Keratinocyte (primary cell): ENCODE measurements at regions not wholly inside any gene's neighbourhood (a gene's known extent, or its start where the extent isn't known, plus 50 kb on each side); places are given as distances from the start of the nearest gene placed in this dataset.

Source experiments
- DNase-seq: peaks from one replicate; pipeline ENCODE4 v3.0.0-alpha.2; 2011; ENCODE audit warnings: low read depth, missing footprints, low spot score
- FAIRE-seq: peaks from 2 replicates; lab custom pipeline; 2011; peaks lifted over from hg19 to GRCh38; lab: Jason Lieb, UNC
- H2AFZ ChIP-seq: 2 replicates; pipeline ENCODE4 v1.6.0; 2012; ENCODE audit warnings: low read length, control low read depth, inconsistent platforms; ENCODE audit not compliant: control insufficient read depth
- H3K27ac ChIP-seq: 2 replicates; pipeline ENCODE4 v1.5.1; 2011; ENCODE audit warnings: low read length; ENCODE audit not compliant: control insufficient read depth, insufficient read depth
- H3K27me3 ChIP-seq: 3 replicates; pipeline ENCODE4 v1.6.0; 2011; ENCODE audit warnings: low read length; ENCODE audit not compliant: control insufficient read depth, insufficient read depth; ENCODE audit errors: extremely low read depth
- H3K36me3 ChIP-seq, 2 experiments: 2 replicates in 1 of 2; 3 replicates in 1 of 2; pipeline ENCODE4 v1.5.1; 2011; ENCODE audit warnings: low read length in 2 of 2, mild to moderate bottlenecking in 1 of 2; ENCODE audit not compliant: control insufficient read depth in 2 of 2, insufficient read depth in 2 of 2; ENCODE audit errors: extremely low read depth in 1 of 2
- H3K4me1 ChIP-seq: 3 replicates; pipeline ENCODE4 v1.5.1; 2011; ENCODE audit warnings: low read length; ENCODE audit not compliant: control insufficient read depth, insufficient read depth; ENCODE audit errors: extremely low read depth
- H3K4me2 ChIP-seq: 3 replicates; pipeline ENCODE4 v1.6.0; 2011; ENCODE audit warnings: low read depth, low read length; ENCODE audit not compliant: control insufficient read depth, insufficient read depth; ENCODE audit errors: extremely low read depth
- H3K4me3 ChIP-seq, 3 experiments: fragments of 200-600 bp in 1 of 3; sonication (generic) in 1 of 3; 2 replicates in 2 of 3; 3 replicates in 1 of 3; pipeline ENCODE4 v1.5.1; 2011 to 2016; ENCODE audit warnings: low read length in 3 of 3, mild to moderate bottlenecking in 3 of 3, control low read depth in 2 of 3, inconsistent platforms in 1 of 3, low read depth in 1 of 3, mixed read lengths in 1 of 3, mixed run types in 1 of 3, moderate library complexity in 1 of 3; ENCODE audit not compliant: control insufficient read depth in 2 of 3, insufficient read depth in 2 of 3; ENCODE audit errors: extremely low read depth in 1 of 3
- H3K79me2 ChIP-seq: 2 replicates; pipeline ENCODE4 v1.6.0; 2012; ENCODE audit warnings: low read length; ENCODE audit not compliant: control insufficient read depth, insufficient read depth
- H3K9ac ChIP-seq: 3 replicates; pipeline ENCODE4 v1.6.0; 2011; ENCODE audit warnings: low read length; ENCODE audit not compliant: control insufficient read depth, insufficient read depth; ENCODE audit errors: extremely low read depth
- H3K9me1 ChIP-seq: 3 replicates; pipeline ENCODE4 v1.6.0; 2011; ENCODE audit warnings: low read length; ENCODE audit not compliant: control insufficient read depth, insufficient read depth; ENCODE audit errors: extremely low read depth
- H3K9me3 ChIP-seq: 2 replicates; pipeline ENCODE4 v1.5.1; 2012; ENCODE audit warnings: low read depth, low read length; ENCODE audit not compliant: control insufficient read depth
- H4K20me1 ChIP-seq: 3 replicates; pipeline ENCODE4 v1.6.0; 2011; ENCODE audit warnings: low read length; ENCODE audit not compliant: control insufficient read depth, insufficient read depth; ENCODE audit errors: extremely low read depth
- EZH2 ChIP-seq: IDR thresholded peaks from one replicate; pipeline ENCODE4 v1.6.1; 2012; ENCODE audit warnings: inconsistent platforms, mild to moderate bottlenecking, low read length, moderate library complexity
- dilution Hi-C: fragments of 300-500 bp; cut with MboI; formaldehyde crosslinking; loops from one replicate; pipeline ENCODE4 v1.7.0; 2020; ENCODE audit warnings: low sequenced_read_pairs; ENCODE audit not compliant: extremely low pct_ligation_motif_present
- TF ChIP-seq, protein P1 (sequence below), 3 experiments: IDR thresholded peaks in 1 of 3; conservative IDR thresholded peaks in 1 of 3; optimal IDR thresholded peaks in 1 of 3; 2 replicates in 2 of 3; 3 replicates in 1 of 3; pipeline versions ENCODE3 to v1.5.1; 2011; ENCODE audit warnings: low read length in 3 of 3, mild to moderate bottlenecking in 3 of 3, moderate library complexity in 2 of 3, control low read depth in 1 of 3, inconsistent platforms in 1 of 3; ENCODE audit not compliant: insufficient read depth in 2 of 3; ENCODE audit errors: extremely low read depth in 1 of 3

DNA sequence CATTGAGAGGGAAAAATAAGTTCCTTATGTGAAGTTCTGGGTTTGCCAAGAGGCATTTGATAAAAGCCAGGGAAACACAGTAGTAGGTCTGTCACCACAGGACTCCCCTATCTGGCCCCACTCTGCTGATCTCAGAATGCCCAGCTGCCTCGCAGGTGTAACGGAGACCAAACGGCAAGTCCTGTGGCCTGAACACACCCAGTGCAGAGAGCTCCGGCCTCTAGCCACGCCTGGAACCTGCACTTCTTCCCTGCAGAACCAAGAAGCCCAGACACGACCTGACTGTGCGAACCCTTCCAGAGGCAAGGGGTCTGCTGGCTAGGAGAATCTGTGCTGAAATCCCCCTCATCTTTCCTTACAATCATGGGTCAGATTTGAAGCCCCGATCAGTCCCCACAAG is 432.8 kb upstream of the B3GAT1 start:
- H2AFZ ChIP-seq: no peak overlapping the region
- H3K4me2 ChIP-seq: no peak overlapping the region
- H3K9me1 ChIP-seq: no peaks in the 10 kb centered on the region
- H3K27me3 ChIP-seq: no peaks in the 10 kb centered on the region
- no peaks in the 10 kb centered on the region for H3K36me3 ChIP-seq
- no peaks in the 10 kb centered on the region for H4K20me1 ChIP-seq
- H3K27ac ChIP-seq: no peak overlapping the region
- TF ChIP-seq EZH2: no peak
- TF ChIP-seq, protein P1, sequence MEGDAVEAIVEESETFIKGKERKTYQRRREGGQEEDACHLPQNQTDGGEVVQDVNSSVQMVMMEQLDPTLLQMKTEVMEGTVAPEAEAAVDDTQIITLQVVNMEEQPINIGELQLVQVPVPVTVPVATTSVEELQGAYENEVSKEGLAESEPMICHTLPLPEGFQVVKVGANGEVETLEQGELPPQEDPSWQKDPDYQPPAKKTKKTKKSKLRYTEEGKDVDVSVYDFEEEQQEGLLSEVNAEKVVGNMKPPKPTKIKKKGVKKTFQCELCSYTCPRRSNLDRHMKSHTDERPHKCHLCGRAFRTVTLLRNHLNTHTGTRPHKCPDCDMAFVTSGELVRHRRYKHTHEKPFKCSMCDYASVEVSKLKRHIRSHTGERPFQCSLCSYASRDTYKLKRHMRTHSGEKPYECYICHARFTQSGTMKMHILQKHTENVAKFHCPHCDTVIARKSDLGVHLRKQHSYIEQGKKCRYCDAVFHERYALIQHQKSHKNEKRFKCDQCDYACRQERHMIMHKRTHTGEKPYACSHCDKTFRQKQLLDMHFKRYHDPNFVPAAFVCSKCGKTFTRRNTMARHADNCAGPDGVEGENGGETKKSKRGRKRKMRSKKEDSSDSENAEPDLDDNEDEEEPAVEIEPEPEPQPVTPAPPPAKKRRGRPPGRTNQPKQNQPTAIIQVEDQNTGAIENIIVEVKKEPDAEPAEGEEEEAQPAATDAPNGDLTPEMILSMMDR (optimal IDR thresholded peaks at IDR 0.05 in 1 of 3, IDR thresholded peaks at IDR 0.05 in 1 of 3, conservative IDR thresholded peaks at IDR 0.05 in 1 of 3; ENCODE audit: extremely low read depth in 1 of 3, insufficient read depth in 2 of 3, low read length in 3 of 3): no peak
- H3K4me1 ChIP-seq: no peaks in the 10 kb centered on the region
- no peaks in the 10 kb centered on the region for H3K79me2 ChIP-seq
- H3K9ac ChIP-seq: no peak overlapping the region
- H3K9me3 ChIP-seq: peaks cover 4% of the 10 kb centered on the region
- no peak for FAIRE-seq
- dilution Hi-C loops: no loop called here
- DNase-seq: no peak
- no peak overlapping the region for H3K4me3 ChIP-seq

DNA sequence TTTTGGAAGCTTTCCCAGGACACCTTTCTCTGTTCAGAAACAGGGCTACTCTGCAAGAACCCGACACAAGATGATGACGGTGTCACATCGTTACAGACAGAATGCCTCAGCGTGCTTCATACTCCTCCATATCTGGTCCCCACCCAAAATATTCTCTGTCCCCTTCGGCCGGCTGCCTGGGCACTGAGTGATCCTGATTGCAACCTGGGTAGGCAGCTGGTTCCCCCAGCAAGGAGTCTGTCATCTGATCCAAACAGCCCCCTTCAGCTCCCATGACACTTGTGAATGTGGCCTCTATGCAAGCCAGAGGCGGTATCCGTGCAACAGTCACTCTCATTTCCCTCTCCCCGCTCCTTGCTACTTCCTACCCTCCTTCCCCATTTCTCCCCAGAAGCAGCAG is 431.7 kb upstream of the B3GAT1 start:
- no peak overlapping the region for H3K9ac ChIP-seq
- no peak overlapping the region for H3K4me3 ChIP-seq
- H3K79me2 ChIP-seq: no peaks in the 10 kb centered on the region
- H3K9me1 ChIP-seq: no peaks in the 10 kb centered on the region
- H3K4me2 ChIP-seq: no peak overlapping the region
- H3K27me3 ChIP-seq: no peaks in the 10 kb centered on the region
- TF ChIP-seq, protein P1 (optimal IDR thresholded peaks at IDR 0.05 in 1 of 3, IDR thresholded peaks at IDR 0.05 in 1 of 3, conservative IDR thresholded peaks at IDR 0.05 in 1 of 3; ENCODE audit: extremely low read depth in 1 of 3, insufficient read depth in 2 of 3, low read length in 3 of 3): no peak
- no peak for TF ChIP-seq EZH2
- DNase-seq (no peak), FAIRE-seq (no peak)
- no peaks in the 10 kb centered on the region for H3K36me3 ChIP-seq
- no peaks in the 10 kb centered on the region for H3K4me1 ChIP-seq
- H4K20me1 ChIP-seq: no peaks in the 10 kb centered on the region
- peaks cover 4% of the 10 kb centered on the region for H3K9me3 ChIP-seq
- dilution Hi-C loops: no loop called here
- no peak overlapping the region for H2AFZ ChIP-seq
- H3K27ac ChIP-seq: no peak overlapping the region
